CD14-positive monocyte (primary cell): ENCODE measurements at regions not wholly inside any gene's neighbourhood (a gene's known extent, or its start where the extent isn't known, plus 50 kb on each side); places are given as distances from the start of the nearest gene placed in this dataset.
"Not testable (repeated sequence)": the region's sequence is repeated elsewhere in the genome, so short reads cannot be mapped to it uniquely, and the experiment has no call there.

Source experiments
- DNase-seq, 3 donors: peaks; one replicate each; pipeline ENCODE4 v3.0.0-alpha.2; 2011 to 2022
- H2AFZ ChIP-seq: 2 replicates; pipeline ENCODE4 v1.6.0; 2012; ENCODE audit warnings: mild to moderate bottlenecking, low read depth, low read length, inconsistent platforms; ENCODE audit not compliant: insufficient read depth, poor library complexity, severe bottlenecking
- H3K27ac ChIP-seq, 2 donors: 1 replicate in 1 of 2; 2 replicates in 1 of 2; pipeline ENCODE4 v1.5.1; 2012 to 2013; ENCODE audit warnings: low read length in 2 of 2, control low read depth in 1 of 2, inconsistent platforms in 1 of 2, low read depth in 1 of 2, mild to moderate bottlenecking in 1 of 2
- H3K27me3 ChIP-seq, 2 donors: one replicate each; pipeline versions ENCODE4 v1.6.0 to v1.6.1; 2011 to 2013; ENCODE audit warnings: low read length in 2 of 2; ENCODE audit not compliant: control insufficient read depth in 2 of 2, insufficient read depth in 2 of 2
- H3K36me3 ChIP-seq, 2 donors: replicated peaks in 1 of 2; 1 replicate in 1 of 2; 2 replicates in 1 of 2; pipeline versions ENCODE4 v1.5.1 to v1.6.1; 2012 to 2013; ENCODE audit warnings: low read length in 2 of 2, control low read depth in 1 of 2, inconsistent platforms in 1 of 2, mild to moderate bottlenecking in 1 of 2; ENCODE audit not compliant: insufficient read depth in 2 of 2, control insufficient read depth in 1 of 2
- H3K4me1 ChIP-seq, 2 donors: 1 replicate in 1 of 2; 2 replicates in 1 of 2; pipeline versions ENCODE4 v1.5.1 to v1.6.1; 2012 to 2013; ENCODE audit warnings: low read length in 2 of 2, control low read depth in 1 of 2, inconsistent platforms in 1 of 2, mild to moderate bottlenecking in 1 of 2, moderate library complexity in 1 of 2; ENCODE audit not compliant: insufficient read depth in 2 of 2, control insufficient read depth in 1 of 2
- H3K4me2 ChIP-seq: replicated peaks from 2 replicates; pipeline ENCODE3; 2012; ENCODE audit warnings: low read length, moderate library complexity, mild to moderate bottlenecking; ENCODE audit not compliant: poor library complexity, severe bottlenecking; ENCODE audit errors: extremely low read depth
- H3K4me3 ChIP-seq, 3 experiments: fragments of 200-600 bp in 1 of 3; sonication (generic) in 1 of 3; replicated peaks in 1 of 3; 1 replicate in 2 of 3; 2 replicates in 1 of 3; pipeline ENCODE4 v1.5.1; 2011 to 2013; ENCODE audit warnings: low read length in 3 of 3, mild to moderate bottlenecking in 3 of 3, control low read depth in 2 of 3, low read depth in 2 of 3, inconsistent platforms in 1 of 3, moderate library complexity in 1 of 3
- H3K79me2 ChIP-seq: 2 replicates; pipeline ENCODE4 v1.6.0; 2012; ENCODE audit warnings: mild to moderate bottlenecking, control low read depth, inconsistent platforms, low read length, moderate library complexity; ENCODE audit not compliant: insufficient read depth
- H3K9ac ChIP-seq: 2 replicates; pipeline ENCODE4 v1.6.0; 2017; ENCODE audit warnings: low read length, mild to moderate bottlenecking; ENCODE audit not compliant: insufficient read depth, poor library complexity, severe bottlenecking
- H3K9me3 ChIP-seq, 2 donors: replicated peaks in 1 of 2; 1 replicate in 1 of 2; 2 replicates in 1 of 2; pipeline versions ENCODE4 v1.5.1 to v1.6.1; 2012 to 2013; ENCODE audit warnings: low read length in 2 of 2, control low read depth in 1 of 2; ENCODE audit not compliant: control insufficient read depth in 1 of 2, insufficient read depth in 1 of 2
- H4K20me1 ChIP-seq: 2 replicates; pipeline ENCODE4 v1.6.0; 2012; ENCODE audit warnings: mild to moderate bottlenecking, low read length, control low read depth, moderate library complexity; ENCODE audit not compliant: insufficient read depth
- H3K27ac Mint-ChIP-seq, 7 donors: one replicate each; pipeline ENCODE4 v1.8.0; 2020; ENCODE audit warnings: mild to moderate bottlenecking in 7 of 7, mixed read lengths in 7 of 7, moderate library complexity in 6 of 7, inconsistent platforms in 2 of 7
- H3K27me3 Mint-ChIP-seq, 3 donors: one replicate each; pipeline ENCODE4 v1.8.0; 2021 to 2022; ENCODE audit warnings: low read depth in 3 of 3, mild to moderate bottlenecking in 3 of 3, mixed read lengths in 3 of 3, moderate library complexity in 3 of 3, inconsistent platforms in 1 of 3
- H3K36me3 Mint-ChIP-seq, 2 donors: one replicate each; pipeline ENCODE4 v1.8.0; 2020; ENCODE audit warnings: mixed read lengths in 2 of 2, inconsistent platforms in 1 of 2, mild to moderate bottlenecking in 1 of 2
- H3K4me1 Mint-ChIP-seq: one replicate; pipeline ENCODE4 v1.8.0; 2020; ENCODE audit warnings: mild to moderate bottlenecking, mixed read lengths
- H3K4me3 Mint-ChIP-seq, 2 donors: one replicate each; pipeline ENCODE4 v1.8.0; 2020; ENCODE audit warnings: mild to moderate bottlenecking in 2 of 2, mixed read lengths in 2 of 2, moderate library complexity in 1 of 2
- H3K9me3 Mint-ChIP-seq, 7 donors: one replicate each; pipeline ENCODE4 v1.8.0; 2020 to 2022; ENCODE audit warnings: mixed read lengths in 7 of 7, mild to moderate bottlenecking in 6 of 7, moderate library complexity in 6 of 7, inconsistent platforms in 2 of 7
- CTCF ChIP-seq: fragments of 200-600 bp; IDR thresholded peaks from one replicate; pipeline ENCODE4 v1.8.0; 2022; ENCODE audit warnings: antibody characterized with exemption, mild to moderate bottlenecking
- WGBS: methylation state at CpG from one replicate; pipeline ENCODE4 v1.1.5; 2013; ENCODE audit warnings: missing lambda C conversion rate; ENCODE audit not compliant: insufficient coverage; 5-methylcytosine and 5-hydroxymethylcytosine counted together
- intact Hi-C, 2 donors: fragments of 100-400 bp; cut with micrococcal nuclease; formaldehyde crosslinking; loops; one replicate each; pipeline versions ENCODE4 v1.15.0 to v1.15.1; 2023

DNA sequence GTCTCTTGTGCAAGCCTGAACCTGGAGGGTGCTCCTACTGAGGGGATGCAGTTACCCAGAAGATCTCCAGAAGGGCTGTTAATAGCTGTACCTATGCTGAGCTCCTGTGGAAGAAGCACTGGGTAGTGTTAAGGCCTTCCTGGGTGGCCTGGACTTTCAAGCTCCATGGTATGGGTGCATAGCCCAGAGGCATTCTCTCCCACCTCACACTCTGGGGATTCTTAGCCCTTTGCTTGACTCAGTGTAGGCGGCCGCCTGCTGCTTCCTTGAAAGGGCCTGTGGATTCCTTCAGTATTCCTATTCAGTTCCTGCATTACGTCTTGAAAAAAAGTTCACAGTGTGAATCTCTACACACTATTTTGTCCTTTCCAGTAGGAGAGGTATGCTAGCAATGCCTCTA lies 235.7 kb upstream of the MAGEB16 start:
- Histone ChIP-seq H3K4me3 (no peak overlapping the region), H3K27ac (no peak overlapping the region), H3K36me3 (no peaks in the 10 kb centered on the region), H3K79me2 (no peaks in the 10 kb centered on the region), H2AFZ (no peak overlapping the region), H3K9ac (no peak overlapping the region), H3K27me3 (no peaks in the 10 kb centered on the region), H4K20me1 (no peaks in the 10 kb centered on the region), H3K9me3 (no peaks in the 10 kb centered on the region), H3K4me1 (no peaks in the 10 kb centered on the region), H3K4me2 (no peak overlapping the region)
- no CpG with 5 or more reads among the region's 3 CpGs for WGBS
- DNase-seq: no peak
- intact Hi-C loops: no loop called here
- Mint-ChIP-seq H3K4me3 (no peak overlapping the region), H3K9me3 (no peaks in the 10 kb centered on the region), H3K36me3 (no peaks in the 10 kb centered on the region), H3K27me3 (peaks cover 0 to 2% (median 0%) of the 10 kb centered on the region in 3 donors), H3K4me1 (no peaks in the 10 kb centered on the region), H3K27ac (no peak overlapping the region)
- no peak for TF ChIP-seq CTCF

DNA sequence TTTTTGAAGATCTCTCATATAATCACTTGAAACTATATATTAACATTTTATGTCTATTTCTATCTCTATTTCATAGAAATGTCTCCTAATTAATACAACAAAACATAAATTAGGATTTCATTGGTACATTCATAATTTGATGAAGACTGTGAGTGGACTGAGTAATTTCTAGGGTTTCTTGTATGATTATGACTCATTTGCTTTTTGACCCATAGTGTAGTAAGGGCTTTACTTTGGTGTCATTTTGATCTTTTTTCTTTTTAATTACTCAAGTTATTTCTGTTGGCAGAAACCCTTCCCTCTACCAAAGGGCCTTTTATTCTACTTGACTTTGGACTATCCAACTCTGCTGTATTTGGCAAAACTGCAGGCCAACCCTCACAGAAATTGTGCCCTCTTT lies 207.9 kb upstream of the MAGEB16 start:
- H3K9me3 ChIP-seq: no peaks in the 10 kb centered on the region
- no peak overlapping the region for H3K9ac ChIP-seq
- H2AFZ ChIP-seq: no peak overlapping the region
- Mint-ChIP-seq H3K9me3 (peaks cover 0 to 4% (median 0%) of the 10 kb centered on the region in 7 donors), H3K4me3 (no peak overlapping the region), H3K4me1 (no peaks in the 10 kb centered on the region), H3K27me3 (peaks cover 0 to 2% (median 0%) of the 10 kb centered on the region in 3 donors), H3K27ac (no peak overlapping the region), H3K36me3 (no peaks in the 10 kb centered on the region)
- H3K4me1 ChIP-seq: no peaks in the 10 kb centered on the region
- no peaks in the 10 kb centered on the region for H3K27me3 ChIP-seq
- DNase-seq: no peak
- no peaks in the 10 kb centered on the region for H3K36me3 ChIP-seq
- no peaks in the 10 kb centered on the region for H4K20me1 ChIP-seq
- TF ChIP-seq CTCF: no peak
- H3K4me3 ChIP-seq: no peak overlapping the region
- H3K79me2 ChIP-seq: no peaks in the 10 kb centered on the region
- intact Hi-C loops: no loop called here
- H3K27ac ChIP-seq: no peak overlapping the region
- H3K4me2 ChIP-seq: no peak overlapping the region

GRCh38 chrX:35611562-35611961 lies 186.6 kb upstream of the MAGEB16 start:
- H3K36me3 Mint-ChIP-seq, H2AFZ ChIP-seq, H3K27me3 ChIP-seq, H3K27me3 Mint-ChIP-seq, H3K27ac ChIP-seq, DNase-seq, H3K4me1 Mint-ChIP-seq, H3K4me1 ChIP-seq, H3K4me3 ChIP-seq, H3K9ac ChIP-seq, H3K4me3 Mint-ChIP-seq, H4K20me1 ChIP-seq, H3K9me3 ChIP-seq, H3K79me2 ChIP-seq, intact Hi-C loops, H3K36me3 ChIP-seq, H3K4me2 ChIP-seq: not testable (repeated sequence)
- Mint-ChIP-seq H3K27ac (peak overlapping the region in 1 of 7 donors; percentile 10), H3K9me3 (peaks cover 5 to 11% (median 9%) of the 10 kb centered on the region in 7 donors)
- 93% methylated on average over 5 of the region's 6 CpGs for WGBS
